HG02678 (cell line): ENCODE measurements at regions not wholly inside any gene's neighbourhood (a gene's known extent, or its start where the extent isn't known, plus 50 kb on each side); places are given as distances from the start of the nearest gene placed in this dataset.

Source experiments
- ATAC-seq: cut with Tn5 transposase; IDR thresholded peaks from one replicate; pipeline ENCODE4 v1.9.1; 2021; ENCODE audit warnings: mild to moderate bottlenecking, moderate library complexity; ENCODE audit not compliant: unreplicated experiment

- ATAC-seq, result no peak
Measured at GRCh38 chr9:82295181-82295580, 306.6 kb downstream of the SPATA31D1 start.

- ATAC-seq, result no peak
Measured at GRCh38 chr9:82299870-82300269, 311.3 kb downstream of the SPATA31D1 start.

GRCh38 chr9:82302968-82303655 is 314.5 kb downstream of the SPATA31D1 start:
- ATAC-seq, result no peak

GRCh38 chr9:82308836-82309235 is 320.3 kb downstream of the SPATA31D1 start:
- ATAC-seq, result no peak

GRCh38 chr9:82313697-82314096 is 325.1 kb downstream of the SPATA31D1 start:
- no peak for ATAC-seq

GRCh38 chr9:82320566-82320965 is 332.0 kb downstream of the SPATA31D1 start:
- ATAC-seq, result no peak

- ATAC-seq, result no peak
Measured at GRCh38 chr9:82325907-82326306, 337.3 kb downstream of the SPATA31D1 start.

- no peak for ATAC-seq
Measured at GRCh38 chr9:82327641-82328040, 339.1 kb downstream of the SPATA31D1 start.

GRCh38 chr9:82331079-82331478 is 342.5 kb downstream of the SPATA31D1 start:
- no peak for ATAC-seq

- no peak for ATAC-seq
Measured at GRCh38 chr9:82332018-82332773, 343.6 kb downstream of the SPATA31D1 start.

- no peak for ATAC-seq
Measured at GRCh38 chr9:82332774-82333152, 344.2 kb downstream of the SPATA31D1 start.

GRCh38 chr9:82333671-82334070 is 345.1 kb downstream of the SPATA31D1 start:
- no peak for ATAC-seq

GRCh38 chr9:82334286-82334685 is 345.7 kb downstream of the SPATA31D1 start:
- ATAC-seq, result no peak

- ATAC-seq, result no peak
Measured at GRCh38 chr9:82337351-82337750, 348.8 kb downstream of the SPATA31D1 start.

GRCh38 chr9:82342046-82342445 is 353.5 kb downstream of the SPATA31D1 start:
- ATAC-seq, result no peak

GRCh38 chr9:82346040-82346439 is 357.5 kb downstream of the SPATA31D1 start:
- ATAC-seq, result no peak

GRCh38 chr9:82353631-82354278 is 365.2 kb downstream of the SPATA31D1 start:
- ATAC-seq, result no peak

- no peak for ATAC-seq
Measured at GRCh38 chr9:82354279-82354659, 365.7 kb downstream of the SPATA31D1 start.

- no peak for ATAC-seq
Measured at GRCh38 chr9:82356131-82356530, 367.6 kb downstream of the SPATA31D1 start.

- ATAC-seq, result no peak
Measured at GRCh38 chr9:82356871-82357270, 368.3 kb downstream of the SPATA31D1 start.

- ATAC-seq, result no peak
Measured at GRCh38 chr9:82363198-82363597, 374.6 kb downstream of the SPATA31D1 start.

GRCh38 chr9:82363682-82364081 is 375.1 kb downstream of the SPATA31D1 start:
- ATAC-seq, result no peak
